Fibroblast of skin of abdomen (primary cell): ENCODE measurements at regions not wholly inside any gene's neighbourhood (a gene's known extent, or its start where the extent isn't known, plus 50 kb on each side); places are given as distances from the start of the nearest gene placed in this dataset.

ENCODE experiments used
- DNase-seq: peaks from one replicate; pipeline ENCODE4 v3.0.0-alpha.2; 2013

DNA sequence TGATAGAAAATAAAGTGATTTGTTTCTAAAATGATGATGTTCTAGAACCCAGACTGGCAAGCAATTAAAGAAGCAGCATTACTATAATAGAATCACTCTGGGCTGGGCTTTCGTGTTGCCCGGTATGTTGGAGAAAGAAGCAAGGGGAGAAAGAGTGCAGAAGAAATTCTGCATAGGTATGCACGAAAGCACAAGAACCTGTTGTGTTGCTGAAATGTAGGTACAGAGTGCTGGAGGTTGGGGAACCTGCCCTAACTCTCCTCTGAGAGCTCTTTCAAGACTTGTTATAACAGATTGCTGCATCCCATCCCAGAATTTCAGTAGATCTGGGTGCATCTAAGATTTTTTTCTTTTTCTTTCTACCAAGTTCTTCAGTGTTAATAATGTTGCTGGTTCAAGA lies 95.7 kb upstream of the DACH1 start:
- no peak for DNase-seq

- DNase-seq: no peak
Measured at GRCh38 chr13:71962126-71962525, 95.1 kb upstream of the DACH1 start.

GRCh38 chr13:71949441-71949840 lies 82.4 kb upstream of the DACH1 start:
- DNase-seq: no peak

GRCh38 chr13:71939186-71939585 lies 72.2 kb upstream of the DACH1 start:
- no peak for DNase-seq

DNA sequence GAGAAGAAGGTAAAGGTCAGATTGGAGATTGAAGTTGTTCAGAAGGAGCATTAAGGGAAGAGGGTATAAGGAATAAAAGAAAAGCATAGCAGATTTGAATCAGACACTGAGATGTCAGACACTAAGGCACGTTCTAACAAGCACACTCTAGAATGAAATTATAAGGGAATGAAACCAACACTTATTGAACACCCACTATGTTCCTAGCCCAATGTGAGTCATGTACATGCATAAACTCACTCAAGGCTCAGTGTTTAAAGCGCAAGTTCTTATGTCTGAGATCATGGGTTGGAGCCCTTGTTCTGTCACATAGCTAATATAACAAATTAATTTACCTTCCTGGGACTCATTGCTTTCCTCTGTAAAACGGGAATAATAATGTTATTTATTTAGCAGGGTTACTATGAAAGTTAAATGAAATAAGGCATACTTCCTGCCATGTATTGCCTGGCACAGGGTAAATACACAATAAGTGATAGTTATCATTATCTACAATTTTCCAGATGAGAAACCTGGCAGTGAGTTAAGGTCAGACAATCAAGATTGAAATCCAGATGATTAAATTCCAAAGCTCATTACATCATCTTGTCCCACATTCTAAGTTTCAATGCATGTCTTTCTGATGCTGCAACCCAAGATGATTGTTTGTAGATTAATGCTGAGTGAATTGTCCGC lies 68.3 kb upstream of the DACH1 start:
- peak; percentile 21 for DNase-seq

DNA sequence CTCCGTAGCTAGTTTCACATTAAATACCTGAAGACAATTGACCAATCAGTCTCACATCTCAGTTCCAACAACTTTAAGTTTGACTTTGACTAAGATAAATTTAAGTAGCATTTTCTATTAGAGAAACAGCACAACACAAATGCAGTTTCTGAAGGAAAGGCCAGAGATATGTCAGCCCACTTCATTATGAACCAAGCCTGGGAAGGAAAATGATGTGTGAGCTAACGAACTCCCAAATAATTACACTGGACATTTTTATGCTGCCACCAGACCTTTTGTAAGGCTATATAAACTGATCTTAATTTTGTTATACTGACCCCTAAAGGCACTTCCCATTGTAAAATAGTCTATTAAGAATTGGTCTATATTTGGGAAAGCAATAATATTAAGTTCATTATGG lies 57.9 kb upstream of the DACH1 start:
- no peak for DNase-seq

DNA sequence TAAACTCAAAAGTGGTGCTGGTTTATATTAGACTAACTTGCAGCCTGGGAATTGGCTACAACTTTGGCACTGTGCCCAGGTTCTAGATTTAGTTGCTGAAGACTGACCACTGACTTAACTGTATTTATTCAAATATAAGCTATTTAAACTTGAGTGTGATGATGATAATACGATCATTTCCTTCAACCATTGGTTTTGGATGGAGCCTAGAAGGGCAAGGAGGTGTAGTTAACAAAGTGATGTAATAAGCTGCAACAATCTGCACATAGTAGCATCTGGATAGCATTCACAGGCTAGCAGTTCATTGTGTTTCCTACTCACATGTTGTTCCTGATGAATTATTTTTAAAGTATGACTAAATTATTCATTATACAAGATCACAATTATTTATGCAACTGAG lies 55.2 kb upstream of the DACH1 start:
- peak; percentile 85 for DNase-seq
